ENCODE measurements at regions not wholly inside any gene's neighbourhood (a gene's known extent, or its start where the extent isn't known, plus 50 kb on each side); places are given as distances from the start of the nearest gene placed in this dataset.

GRCh38 chr7:89757910-89758309 is 396.4 kb upstream of the STEAP1 start:
- TF ChIP-seq, protein P1, sequence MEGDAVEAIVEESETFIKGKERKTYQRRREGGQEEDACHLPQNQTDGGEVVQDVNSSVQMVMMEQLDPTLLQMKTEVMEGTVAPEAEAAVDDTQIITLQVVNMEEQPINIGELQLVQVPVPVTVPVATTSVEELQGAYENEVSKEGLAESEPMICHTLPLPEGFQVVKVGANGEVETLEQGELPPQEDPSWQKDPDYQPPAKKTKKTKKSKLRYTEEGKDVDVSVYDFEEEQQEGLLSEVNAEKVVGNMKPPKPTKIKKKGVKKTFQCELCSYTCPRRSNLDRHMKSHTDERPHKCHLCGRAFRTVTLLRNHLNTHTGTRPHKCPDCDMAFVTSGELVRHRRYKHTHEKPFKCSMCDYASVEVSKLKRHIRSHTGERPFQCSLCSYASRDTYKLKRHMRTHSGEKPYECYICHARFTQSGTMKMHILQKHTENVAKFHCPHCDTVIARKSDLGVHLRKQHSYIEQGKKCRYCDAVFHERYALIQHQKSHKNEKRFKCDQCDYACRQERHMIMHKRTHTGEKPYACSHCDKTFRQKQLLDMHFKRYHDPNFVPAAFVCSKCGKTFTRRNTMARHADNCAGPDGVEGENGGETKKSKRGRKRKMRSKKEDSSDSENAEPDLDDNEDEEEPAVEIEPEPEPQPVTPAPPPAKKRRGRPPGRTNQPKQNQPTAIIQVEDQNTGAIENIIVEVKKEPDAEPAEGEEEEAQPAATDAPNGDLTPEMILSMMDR (IDR thresholded peaks at IDR 0.05; ENCODE audit: low read depth, low read length), result no peak
- Histone ChIP-seq H3K4me3 (ENCODE audit: low read depth, low read length) (no peak overlapping the region), H3K36me3 (no peaks in the 10 kb centered on the region), H3K9me3 (ENCODE audit: severe bottlenecking) (no peaks in the 10 kb centered on the region), H3K27ac (no peak overlapping the region), H3K27me3 (ENCODE audit: insufficient read depth, low read depth, severe bottlenecking) (no peaks in the 10 kb centered on the region)
- no peak for DNase-seq

- H3K36me3 ChIP-seq, result no peaks in the 10 kb centered on the region
- H3K27ac ChIP-seq, result no peak overlapping the region
- H3K9me3 ChIP-seq (ENCODE audit: severe bottlenecking), result no peaks in the 10 kb centered on the region
- H3K4me3 ChIP-seq (ENCODE audit: low read depth, low read length), result no peak overlapping the region
- H3K27me3 ChIP-seq (ENCODE audit: insufficient read depth, low read depth, severe bottlenecking), result no peaks in the 10 kb centered on the region
- no peak for DNase-seq
- TF ChIP-seq, protein P1 (IDR thresholded peaks at IDR 0.05; ENCODE audit: low read depth, low read length), result no peak
Measured at GRCh38 chr7:89760690-89761089, 393.6 kb upstream of the STEAP1 start.

DNA sequence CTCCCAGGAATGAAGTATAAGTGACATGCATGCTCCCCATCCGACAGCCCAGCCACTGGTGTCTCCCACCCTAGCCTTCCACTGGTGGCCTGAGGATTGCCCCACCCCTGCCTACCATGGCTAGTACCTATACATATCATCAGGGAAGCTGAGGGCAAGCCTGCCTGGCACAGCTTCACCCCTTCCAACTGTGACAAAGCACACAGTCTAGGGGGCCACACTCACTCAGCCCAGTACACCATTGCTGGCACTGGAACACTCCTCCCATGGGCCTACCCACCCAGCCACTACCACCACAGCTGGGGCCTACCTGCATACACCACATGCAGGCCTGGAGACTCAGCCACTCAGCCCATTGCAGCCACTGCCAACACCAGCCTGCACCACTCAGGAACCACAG is 393.1 kb upstream of the STEAP1 start:
- no peak for DNase-seq
- no peaks in the 10 kb centered on the region for H3K9me3 ChIP-seq (ENCODE audit: severe bottlenecking)
- H3K27ac ChIP-seq, result no peak overlapping the region
- no peaks in the 10 kb centered on the region for H3K27me3 ChIP-seq (ENCODE audit: insufficient read depth, low read depth, severe bottlenecking)
- TF ChIP-seq, protein P1 (IDR thresholded peaks at IDR 0.05; ENCODE audit: low read depth, low read length), result no peak
- H3K36me3 ChIP-seq, result no peaks in the 10 kb centered on the region
- no peak overlapping the region for H3K4me3 ChIP-seq (ENCODE audit: low read depth, low read length)

DNA sequence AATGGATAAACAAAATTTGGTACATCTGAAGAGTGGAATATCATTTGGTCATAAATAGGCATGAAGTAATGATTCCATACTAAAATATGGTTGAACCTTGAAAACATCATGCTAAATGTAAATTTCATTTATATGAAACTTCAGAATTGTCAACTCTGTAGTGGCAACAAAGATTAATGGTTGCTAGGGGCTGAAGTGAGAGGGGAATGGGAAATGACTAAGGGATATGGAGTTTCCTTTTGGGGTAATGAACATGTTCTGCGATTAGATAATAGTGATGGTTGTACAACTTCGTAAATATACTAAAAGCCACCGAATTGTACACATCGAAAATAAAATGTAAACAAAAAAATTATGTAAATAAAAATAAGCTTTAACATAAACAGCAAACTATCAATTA is 384.1 kb upstream of the STEAP1 start:
- no peaks in the 10 kb centered on the region for H3K27me3 ChIP-seq (ENCODE audit: insufficient read depth, low read depth, severe bottlenecking)
- TF ChIP-seq, protein P1 (IDR thresholded peaks at IDR 0.05; ENCODE audit: low read depth, low read length), result no peak
- no peak for DNase-seq
- H3K36me3 ChIP-seq, result no peaks in the 10 kb centered on the region
- H3K4me3 ChIP-seq (ENCODE audit: low read depth, low read length), result no peak overlapping the region
- no peak overlapping the region for H3K27ac ChIP-seq
- H3K9me3 ChIP-seq (ENCODE audit: severe bottlenecking), result no peaks in the 10 kb centered on the region

DNA sequence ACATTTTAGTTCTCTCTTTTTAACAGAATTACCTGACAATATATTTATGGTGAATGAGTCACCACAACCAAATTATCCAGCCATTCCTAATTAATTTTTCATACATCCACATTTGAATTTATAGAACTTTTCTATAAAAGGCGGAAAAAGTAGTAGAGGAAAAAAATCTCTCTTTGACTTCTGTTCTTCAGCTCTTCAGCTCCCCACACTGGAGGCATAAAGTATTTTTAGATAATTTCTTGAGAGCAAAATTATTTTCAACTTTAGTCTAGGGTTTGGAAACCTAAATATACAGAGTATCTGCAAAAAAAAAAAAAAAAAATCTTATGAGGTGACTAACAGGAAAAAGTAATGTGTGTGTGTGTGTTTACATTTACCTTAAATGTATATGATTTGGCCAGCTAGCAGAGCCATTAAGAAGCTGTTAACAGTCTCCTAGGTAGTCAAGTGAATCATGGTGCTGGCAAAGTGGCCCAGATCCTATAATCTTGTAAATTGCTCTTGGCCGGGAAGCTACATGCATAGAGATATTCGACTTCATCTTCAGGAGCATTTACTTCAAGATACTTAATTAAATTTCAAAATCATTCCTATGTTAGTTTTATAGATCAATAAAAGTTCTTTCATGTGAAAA is 383.1 kb upstream of the STEAP1 start:
- H3K27me3 ChIP-seq (ENCODE audit: insufficient read depth, low read depth, severe bottlenecking), result no peaks in the 10 kb centered on the region
- no peak for DNase-seq
- H3K27ac ChIP-seq, result no peak overlapping the region
- H3K9me3 ChIP-seq (ENCODE audit: severe bottlenecking), result no peaks in the 10 kb centered on the region
- TF ChIP-seq, protein P1 (IDR thresholded peaks at IDR 0.05; ENCODE audit: low read depth, low read length), result no peak
- no peak overlapping the region for H3K4me3 ChIP-seq (ENCODE audit: low read depth, low read length)
- no peaks in the 10 kb centered on the region for H3K36me3 ChIP-seq

GRCh38 chr7:89772276-89772675 is 382.0 kb upstream of the STEAP1 start:
- no peak overlapping the region for H3K27ac ChIP-seq
- TF ChIP-seq, protein P1 (IDR thresholded peaks at IDR 0.05; ENCODE audit: low read depth, low read length), result no peak
- no peaks in the 10 kb centered on the region for H3K36me3 ChIP-seq
- no peaks in the 10 kb centered on the region for H3K27me3 ChIP-seq (ENCODE audit: insufficient read depth, low read depth, severe bottlenecking)
- no peak for DNase-seq
- H3K9me3 ChIP-seq (ENCODE audit: severe bottlenecking), result no peaks in the 10 kb centered on the region
- no peak overlapping the region for H3K4me3 ChIP-seq (ENCODE audit: low read depth, low read length)

Data from WERI-Rb-1 (cell line).